ENCODE measurements at regions not wholly inside any gene's neighbourhood (a gene's known extent, or its start where the extent isn't known, plus 50 kb on each side); places are given as distances from the start of the nearest gene placed in this dataset.

DNA sequence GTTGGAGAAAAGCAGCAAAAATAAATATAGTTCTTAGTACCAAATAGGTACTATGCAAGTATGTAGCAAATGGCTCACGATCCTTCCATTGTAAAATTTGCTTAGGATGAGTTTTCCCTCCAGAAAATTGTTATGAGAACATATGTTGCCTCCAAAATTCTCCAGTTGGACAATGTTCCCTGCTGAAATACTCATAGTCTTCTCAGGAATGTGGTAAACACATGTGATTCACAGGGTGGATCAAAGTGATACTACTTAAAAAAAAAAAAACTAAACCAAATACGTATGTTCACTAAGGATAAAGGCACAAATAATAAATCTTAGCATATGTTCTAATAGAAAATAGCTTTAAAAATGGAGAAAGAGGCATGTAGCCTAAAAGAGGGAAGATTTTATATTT, 84.3 kb upstream of the ZNF385D start:
- no peak overlapping the region for H3K4me3 ChIP-seq (ENCODE audit: low read depth, low read length)
- TF ChIP-seq, protein P1, sequence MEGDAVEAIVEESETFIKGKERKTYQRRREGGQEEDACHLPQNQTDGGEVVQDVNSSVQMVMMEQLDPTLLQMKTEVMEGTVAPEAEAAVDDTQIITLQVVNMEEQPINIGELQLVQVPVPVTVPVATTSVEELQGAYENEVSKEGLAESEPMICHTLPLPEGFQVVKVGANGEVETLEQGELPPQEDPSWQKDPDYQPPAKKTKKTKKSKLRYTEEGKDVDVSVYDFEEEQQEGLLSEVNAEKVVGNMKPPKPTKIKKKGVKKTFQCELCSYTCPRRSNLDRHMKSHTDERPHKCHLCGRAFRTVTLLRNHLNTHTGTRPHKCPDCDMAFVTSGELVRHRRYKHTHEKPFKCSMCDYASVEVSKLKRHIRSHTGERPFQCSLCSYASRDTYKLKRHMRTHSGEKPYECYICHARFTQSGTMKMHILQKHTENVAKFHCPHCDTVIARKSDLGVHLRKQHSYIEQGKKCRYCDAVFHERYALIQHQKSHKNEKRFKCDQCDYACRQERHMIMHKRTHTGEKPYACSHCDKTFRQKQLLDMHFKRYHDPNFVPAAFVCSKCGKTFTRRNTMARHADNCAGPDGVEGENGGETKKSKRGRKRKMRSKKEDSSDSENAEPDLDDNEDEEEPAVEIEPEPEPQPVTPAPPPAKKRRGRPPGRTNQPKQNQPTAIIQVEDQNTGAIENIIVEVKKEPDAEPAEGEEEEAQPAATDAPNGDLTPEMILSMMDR (IDR thresholded peaks at IDR 0.05; ENCODE audit: low read depth, low read length): no peak

DNA sequence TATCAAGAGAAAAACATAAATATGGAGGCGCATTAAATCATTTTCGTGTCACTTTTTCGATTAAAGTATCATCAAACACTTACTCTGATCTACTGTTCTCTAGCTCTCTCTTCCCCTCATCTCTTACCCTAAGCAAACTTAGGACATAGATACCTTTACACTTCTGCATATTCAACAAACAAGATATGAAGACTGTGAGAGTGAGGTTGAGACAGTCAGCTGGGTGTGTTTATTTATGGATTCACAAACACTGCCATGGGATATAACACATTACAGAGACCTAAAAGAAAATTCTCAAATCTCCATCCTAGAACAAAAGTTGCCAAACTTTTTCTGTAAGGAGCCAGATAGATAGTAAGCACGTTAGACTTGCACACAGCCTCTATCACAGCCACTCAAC, 85.2 kb upstream of the ZNF385D start:
- H3K4me3 ChIP-seq (ENCODE audit: low read depth, low read length): no peak overlapping the region
- TF ChIP-seq, protein P1 (IDR thresholded peaks at IDR 0.05; ENCODE audit: low read depth, low read length): no peak

DNA sequence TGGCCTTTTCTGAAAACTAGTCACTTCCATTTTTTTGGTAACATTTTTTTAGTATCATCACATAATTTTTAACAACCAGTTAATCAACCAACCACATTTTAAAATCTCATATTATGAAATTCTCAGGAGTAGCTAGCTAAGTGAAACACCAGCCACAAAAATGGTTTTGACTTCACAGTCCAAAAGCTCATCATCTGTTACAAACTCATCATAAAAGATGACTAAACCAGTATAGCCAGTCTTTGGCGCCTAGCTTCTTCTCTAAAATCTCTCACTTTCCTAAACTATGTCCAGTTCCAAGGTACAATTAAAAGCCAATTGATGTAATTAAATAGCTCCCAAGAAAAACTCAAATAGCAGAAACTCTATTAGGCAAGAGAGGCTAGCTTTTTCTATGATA, 88.2 kb upstream of the ZNF385D start:
- no peak overlapping the region for H3K4me3 ChIP-seq (ENCODE audit: low read depth, low read length)
- TF ChIP-seq, protein P1 (IDR thresholded peaks at IDR 0.05; ENCODE audit: low read depth, low read length): no peak

DNA sequence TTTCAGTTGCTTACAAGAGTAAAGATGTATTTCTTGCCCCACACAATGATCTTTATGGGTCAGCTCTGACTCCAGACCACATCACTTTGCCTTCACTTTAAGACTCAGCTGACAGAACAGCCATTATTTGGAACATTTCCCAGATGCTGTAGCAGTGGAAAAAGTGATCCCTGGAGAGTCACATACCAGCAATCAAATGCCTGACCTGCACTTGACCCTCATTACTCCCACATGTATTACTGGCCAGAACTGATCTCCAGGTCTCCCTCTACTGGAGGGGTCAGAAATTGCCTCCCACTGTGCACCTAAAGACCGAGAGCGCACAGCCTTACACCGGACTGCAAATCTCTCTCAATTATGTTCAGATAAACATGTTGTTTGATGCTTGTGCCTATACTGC, 88.6 kb upstream of the ZNF385D start:
- no peak overlapping the region for H3K4me3 ChIP-seq (ENCODE audit: low read depth, low read length)
- TF ChIP-seq, protein P1 (IDR thresholded peaks at IDR 0.05; ENCODE audit: low read depth, low read length): no peak

DNA sequence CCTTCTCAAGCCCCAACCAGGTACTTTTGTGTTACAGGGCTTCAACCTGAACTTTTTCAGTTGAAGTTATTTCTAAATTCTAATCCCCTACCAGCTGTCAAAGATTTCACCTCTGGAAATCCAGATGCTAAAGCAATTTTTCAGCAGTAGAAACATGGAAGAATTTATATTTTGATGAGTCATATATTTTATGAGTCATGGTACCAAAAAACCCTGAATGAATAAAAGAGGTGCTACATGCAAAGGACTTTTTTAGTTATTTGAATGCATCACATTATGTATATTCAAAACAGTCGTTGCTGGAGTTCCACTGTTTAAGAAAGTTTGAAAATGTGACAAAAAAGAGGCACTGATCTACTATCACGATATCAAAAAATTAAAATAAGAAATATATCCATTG, 96.0 kb upstream of the ZNF385D start:
- TF ChIP-seq, protein P1 (IDR thresholded peaks at IDR 0.05; ENCODE audit: low read depth, low read length): no peak
- H3K4me3 ChIP-seq (ENCODE audit: low read depth, low read length): no peak overlapping the region

DNA sequence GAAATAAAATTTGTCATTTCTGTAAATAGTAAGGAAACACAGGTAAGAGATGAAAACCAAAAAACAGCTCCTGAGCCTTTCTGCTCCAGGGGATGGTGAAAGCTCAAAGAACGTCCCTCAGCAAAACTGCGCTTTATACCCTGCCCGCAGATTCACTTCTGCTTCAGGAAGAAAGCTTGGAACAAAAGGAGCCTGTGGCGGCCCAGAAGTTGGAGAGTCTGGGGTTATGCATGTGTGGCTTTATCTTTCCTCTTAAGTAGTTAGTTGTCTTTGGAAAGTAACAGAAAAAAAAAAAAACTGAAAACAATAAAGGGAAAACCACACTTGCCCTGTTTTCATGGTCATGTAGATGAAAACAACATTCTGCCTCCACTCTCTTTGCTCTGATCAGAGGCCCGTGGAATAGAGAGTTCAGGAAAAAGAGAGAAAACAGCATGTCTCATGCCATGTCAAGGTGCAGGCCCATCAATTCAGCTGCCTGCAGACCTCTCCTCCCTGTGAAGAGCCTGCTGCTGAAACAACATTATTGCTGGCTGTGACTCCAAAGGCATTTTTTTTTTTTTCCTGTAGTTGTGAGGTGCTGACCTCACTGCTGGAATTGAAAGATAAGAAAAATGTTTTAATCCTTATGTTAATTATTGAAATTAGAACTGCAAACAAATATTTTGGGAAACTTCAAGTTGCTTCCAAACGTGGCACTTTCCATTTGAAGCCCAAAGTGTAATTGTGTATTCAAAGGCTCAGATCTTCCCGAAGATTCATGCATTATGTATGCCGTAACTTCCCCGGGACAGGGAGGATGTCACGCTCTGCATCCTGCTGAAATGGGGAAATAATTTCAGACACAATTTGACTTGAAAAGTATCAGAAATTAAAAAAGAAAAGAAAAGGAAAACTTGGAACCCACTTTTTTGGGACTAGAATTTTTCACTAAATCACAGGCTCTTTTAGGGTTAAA, 108.4 kb upstream of the ZNF385D start:
- TF ChIP-seq, protein P1 (IDR thresholded peaks at IDR 0.05; ENCODE audit: low read depth, low read length): no peak
- no peak overlapping the region for H3K4me3 ChIP-seq (ENCODE audit: low read depth, low read length)

DNA sequence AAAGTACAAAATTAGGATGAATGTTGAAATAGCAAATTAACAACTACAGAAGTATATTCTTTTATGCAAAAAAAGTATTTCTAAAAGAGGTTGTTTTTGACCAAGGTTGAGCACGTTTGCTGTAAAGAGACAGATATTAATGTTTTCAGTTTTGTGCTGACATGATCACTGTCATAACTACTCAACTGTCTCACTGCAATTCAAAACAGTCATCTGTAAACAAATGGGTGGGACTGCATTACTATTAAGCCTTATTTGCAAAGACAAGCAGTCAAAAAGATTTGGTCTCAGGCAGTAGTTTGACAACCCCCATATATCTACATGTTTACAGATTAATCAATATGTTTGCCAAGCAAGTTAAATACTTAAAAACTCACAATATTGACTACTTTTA, 109.1 kb upstream of the ZNF385D start:
- no peak overlapping the region for H3K4me3 ChIP-seq (ENCODE audit: low read depth, low read length)
- TF ChIP-seq, protein P1 (IDR thresholded peaks at IDR 0.05; ENCODE audit: low read depth, low read length): no peak

Data from WI38 (cell line).